ENCODE measurements at regions not wholly inside any gene's neighbourhood (a gene's known extent, or its start where the extent isn't known, plus 50 kb on each side); places are given as distances from the start of the nearest gene placed in this dataset.

DNA sequence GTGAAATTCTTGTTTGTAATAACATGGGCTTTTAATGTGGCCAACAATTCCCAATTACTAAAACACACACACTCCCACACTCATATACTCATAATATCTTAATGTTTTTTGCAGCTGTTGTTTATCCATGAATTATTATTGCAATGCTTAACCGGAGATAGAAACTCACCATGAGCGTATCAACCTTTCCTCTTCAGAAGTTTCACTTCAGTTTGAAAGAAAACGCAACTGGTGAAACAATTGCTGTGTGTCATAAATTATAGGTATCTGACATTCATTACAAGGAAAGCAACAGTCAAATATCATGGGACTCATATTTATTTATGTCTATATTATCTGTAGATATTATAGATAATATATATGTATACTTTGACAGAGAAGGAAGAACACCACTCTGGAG lies 104.1 kb downstream of the HDGFL1 start:
- TF ChIP-seq CTCF (IDR thresholded peaks at IDR 0.05), result no peak
- TF ChIP-seq EP300 (IDR thresholded peaks at IDR 0.05), result no peak

All from tibial nerve (tissue), 4 donors.